IMR-90 (cell line): ENCODE measurements at regions not wholly inside any gene's neighbourhood (a gene's known extent, or its start where the extent isn't known, plus 50 kb on each side); places are given as distances from the start of the nearest gene placed in this dataset.

Source experiments
- ATAC-seq: fragments of 200-7000 bp; cut with Tn5 transposase; 2 replicates; pipeline ENCODE4 v1.9.1; 2020; ENCODE audit warnings: low read depth, mild to moderate bottlenecking, moderate library complexity
- BruUV-seq: library from RNA; stranded (reverse); fragments of 400-500 nt; replicated peaks from 2 replicates; lab custom pipeline; 2021; lab: Mats Ljungman, UMichigan
- CTCF ChIA-PET: fragments of 300-600 bp; formaldehyde crosslinking; extraction: SDS; loops from one replicate; lab custom pipeline; 2021; ENCODE audit warnings: antibody characterized with exemption; lab: Yijun Ruan, JAX
- POLR2A ChIA-PET: fragments of 300-600 bp; sonication (Branson Sonifier 250); formaldehyde crosslinking; loops from one replicate; lab custom pipeline; 2022; ENCODE audit warnings: antibody characterized with exemption; ENCODE audit not compliant: unreplicated experiment; lab: Charles Lee
- DNase-seq: peaks from one replicate; pipeline ENCODE4 v3.0.0; 2013
- H2AFZ ChIP-seq: replicated peaks from 2 replicates; pipeline ENCODE3; 2013; ENCODE audit warnings: low read length, mild to moderate bottlenecking; ENCODE audit not compliant: poor library complexity
- H2AK5ac ChIP-seq: 2 replicates; pipeline ENCODE4 v1.6.1; 2013; ENCODE audit warnings: low read depth, low read length, inconsistent platforms
- H2AK9ac ChIP-seq: replicated peaks from 2 replicates; pipeline ENCODE3; 2013; ENCODE audit warnings: mild to moderate bottlenecking, low read depth, low read length, moderate library complexity; ENCODE audit not compliant: poor library complexity
- H2BK120ac ChIP-seq: 2 replicates; pipeline ENCODE4 v1.6.1; 2013; ENCODE audit warnings: low read depth, low read length, inconsistent platforms
- H2BK15ac ChIP-seq: 3 replicates; pipeline ENCODE4 v1.6.1; 2013; ENCODE audit warnings: low read depth, low read length, inconsistent platforms
- H2BK20ac ChIP-seq: 2 replicates; pipeline ENCODE4 v1.6.1; 2013; ENCODE audit warnings: low read depth, mild to moderate bottlenecking, inconsistent platforms, low read length, moderate library complexity
- H2BK5ac ChIP-seq: 2 replicates; pipeline ENCODE4 v1.6.1; 2013; ENCODE audit warnings: mild to moderate bottlenecking, low read depth, low read length, inconsistent platforms; ENCODE audit not compliant: poor library complexity, severe bottlenecking
- H3K14ac ChIP-seq: replicated peaks from 2 replicates; pipeline ENCODE4 v1.6.1; 2013; ENCODE audit warnings: low read depth, low read length, inconsistent platforms
- H3K18ac ChIP-seq: 2 replicates; pipeline ENCODE4 v1.6.1; 2013; ENCODE audit warnings: low read depth, low read length, control low read depth
- H3K23ac ChIP-seq: 2 replicates; pipeline ENCODE4 v1.6.1; 2013; ENCODE audit warnings: low read depth, low read length, inconsistent platforms
- H3K27ac ChIP-seq: 2 replicates; pipeline ENCODE4 v1.5.1; 2013; ENCODE audit warnings: mild to moderate bottlenecking, control low read depth, low read length; ENCODE audit not compliant: insufficient read depth
- H3K27me3 ChIP-seq: 2 replicates; pipeline ENCODE4 v1.6.1; 2013; ENCODE audit warnings: low read length; ENCODE audit not compliant: control insufficient read depth, insufficient read depth
- H3K36me3 ChIP-seq: 2 replicates; pipeline ENCODE4 v1.6.1; 2013; ENCODE audit warnings: low read length, mixed read lengths; ENCODE audit not compliant: control insufficient read depth, insufficient read depth
- H3K4ac ChIP-seq: 2 replicates; pipeline ENCODE4 v1.6.1; 2013; ENCODE audit warnings: low read depth, low read length, inconsistent platforms
- H3K4me1 ChIP-seq: 2 replicates; pipeline ENCODE4 v1.6.1; 2013; ENCODE audit warnings: low read length, mixed read lengths; ENCODE audit not compliant: control insufficient read depth, insufficient read depth
- H3K4me2 ChIP-seq: 2 replicates; pipeline ENCODE4 v1.6.1; 2013; ENCODE audit warnings: low read depth, mild to moderate bottlenecking, control low read depth, low read length, moderate library complexity
- H3K4me3 ChIP-seq: 2 replicates; pipeline ENCODE4 v1.5.1; 2013; ENCODE audit warnings: low read depth, mild to moderate bottlenecking, control low read depth, low read length, moderate library complexity; ENCODE audit not compliant: insufficient read depth
- H3K56ac ChIP-seq: 2 replicates; pipeline ENCODE4 v1.6.1; 2013; ENCODE audit warnings: low read length, inconsistent platforms; ENCODE audit not compliant: insufficient read depth; ENCODE audit errors: extremely low read depth
- H3K79me1 ChIP-seq, 2 experiments: 2 replicates each; pipeline ENCODE4 v1.6.1; 2013; ENCODE audit warnings: low read length in 2 of 2, inconsistent platforms in 1 of 2, low read depth in 1 of 2
- H3K9ac ChIP-seq: 2 replicates; pipeline ENCODE4 v1.6.1; 2013; ENCODE audit warnings: low read depth, low read length, control low read depth
- H3K9me1 ChIP-seq: 2 replicates; pipeline ENCODE4 v1.6.1; 2013; ENCODE audit warnings: low read length, inconsistent platforms; ENCODE audit not compliant: insufficient read depth
- H3K9me3 ChIP-seq: 2 replicates; pipeline ENCODE4 v1.6.1; 2013; ENCODE audit warnings: low read length; ENCODE audit not compliant: control insufficient read depth, insufficient read depth
- H4K20me1 ChIP-seq: 2 replicates; pipeline ENCODE4 v1.6.1; 2013; ENCODE audit warnings: low read length, inconsistent platforms; ENCODE audit not compliant: insufficient read depth
- H4K5ac ChIP-seq: 2 replicates; pipeline ENCODE4 v1.6.1; 2013; ENCODE audit warnings: mild to moderate bottlenecking, low read depth, low read length, control low read depth
- H4K8ac ChIP-seq, 2 experiments: 2 replicates each; pipeline ENCODE4 v1.6.1; 2013; ENCODE audit warnings: low read depth in 2 of 2, low read length in 2 of 2, control low read depth in 1 of 2, inconsistent platforms in 1 of 2
- H4K91ac ChIP-seq: 2 replicates; pipeline ENCODE4 v1.6.1; 2013; ENCODE audit warnings: low read depth, low read length, inconsistent platforms; ENCODE audit not compliant: insufficient read depth
- BHLHE40 ChIP-seq: fragments of 150-350 bp; IDR thresholded peaks from 2 replicates; pipeline ENCODE4 v1.6.1; 2016; ENCODE audit warnings: mild to moderate bottlenecking, low read depth, low read length
- MAFK ChIP-seq: IDR thresholded peaks from 2 replicates; pipeline ENCODE4 v1.6.1; 2012; ENCODE audit warnings: low read depth, low read length, improper control_type of control experiment
- MAZ ChIP-seq: IDR thresholded peaks from 2 replicates; pipeline ENCODE4 v1.6.1; 2012; ENCODE audit warnings: low read depth, mild to moderate bottlenecking, low read length, improper control_type of control experiment, moderate library complexity, borderline replicate concordance
- MXI1 ChIP-seq: IDR thresholded peaks from 2 replicates; pipeline ENCODE4 v1.6.1; 2012; ENCODE audit warnings: low read depth, mild to moderate bottlenecking, low read length, moderate library complexity, borderline replicate concordance
- NFE2L2 ChIP-seq: fragments of 150-350 bp; IDR thresholded peaks from 2 replicates; pipeline ENCODE4 v1.6.1; 2016; ENCODE audit warnings: low read depth, mild to moderate bottlenecking, low read length
- POLR2A ChIP-seq: IDR thresholded peaks from 2 replicates; pipeline ENCODE4 v1.6.1; 2012; ENCODE audit warnings: mild to moderate bottlenecking, low read depth, low read length
- RAD21 ChIP-seq: IDR thresholded peaks from 2 replicates; pipeline ENCODE4 v1.6.1; 2012; ENCODE audit warnings: low read length, improper control_type of control experiment
- RCOR1 ChIP-seq: IDR thresholded peaks from 2 replicates; pipeline ENCODE4 v1.6.1; 2012; ENCODE audit warnings: mild to moderate bottlenecking, low read length, improper control_type of control experiment; ENCODE audit not compliant: insufficient replicate concordance
- RFX5 ChIP-seq: IDR thresholded peaks from 2 replicates; pipeline ENCODE4 v1.8.0; 2012; ENCODE audit warnings: low read depth, mild to moderate bottlenecking, low read length, moderate library complexity
- WGBS, 2 experiments: methylation state at CpG; one replicate each; pipeline versions ENCODE4 v1.1.5 to v1.1.7; 2013; ENCODE audit warnings: missing lambda C conversion rate in 2 of 2; ENCODE audit not compliant: insufficient read length in 1 of 2; ENCODE audit errors: extremely low coverage in 2 of 2; 5-methylcytosine and 5-hydroxymethylcytosine counted together
- dilution Hi-C: fragments of 300-500 bp; cut with HindIII; formaldehyde crosslinking; loops from one replicate; pipeline ENCODE4 v1.14.3; 2018; ENCODE audit warnings: low sequenced_read_pairs; ENCODE audit not compliant: unreplicated experiment
- in situ Hi-C: fragments of 300-500 bp; cut with MboI; formaldehyde crosslinking; loops from 3 replicates; pipeline ENCODE4 v1.14.3; 2019; ENCODE audit warnings: low sequenced_read_pairs, inconsistent platforms, mixed read lengths
- intact Hi-C: fragments of 100-400 bp; cut with micrococcal nuclease; formaldehyde crosslinking; loops from 2 replicates; pipeline ENCODE4 v1.10.0; 2022
- TF ChIP-seq, protein P1 (sequence below): fragments of 150-350 bp; IDR thresholded peaks from 2 replicates; pipeline ENCODE4 v1.6.1; 2017; ENCODE audit warnings: mild to moderate bottlenecking, antibody characterized with exemption, low read length, low read depth
- TF ChIP-seq, protein P2 (sequence below): conservative IDR thresholded peaks from 2 replicates; pipeline ENCODE4 v1.5.1; 2012; ENCODE audit warnings: mild to moderate bottlenecking, low read depth, low read length, improper control_type of control experiment

DNA sequence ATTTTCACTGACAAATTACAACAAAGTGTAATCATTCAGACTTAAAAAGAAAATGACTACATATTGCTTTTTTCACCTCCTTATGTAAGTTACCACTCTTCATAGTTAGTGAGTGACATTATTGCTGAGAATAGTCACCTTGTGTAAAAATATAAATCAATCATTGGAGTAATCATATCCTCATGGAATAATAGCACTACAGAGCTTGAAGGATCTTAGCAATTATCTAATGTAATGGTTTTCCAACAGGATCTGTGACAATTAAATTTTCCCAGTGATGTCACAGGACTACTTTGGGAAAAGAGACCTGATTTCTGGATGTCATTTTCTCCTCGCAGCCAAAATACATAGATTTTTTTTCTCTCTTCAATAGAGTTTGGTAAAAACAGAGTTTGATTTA lies 833.0 kb upstream of the PCDH9 start:
- Histone ChIP-seq H3K56ac (no peak overlapping the region), H2AK9ac (no peak overlapping the region), H4K5ac (no peak overlapping the region), H2BK15ac (no peak overlapping the region), H2BK5ac (no peak overlapping the region), H3K79me1 (no peaks in the 10 kb centered on the region), H4K20me1 (no peaks in the 10 kb centered on the region), H3K27ac (no peak overlapping the region), H3K4ac (no peak overlapping the region), H3K4me2 (no peak overlapping the region), H3K14ac (no peak overlapping the region), H3K9me3 (peaks cover 5% of the 10 kb centered on the region; the same call in 1 of the 2 replicates), H3K9me1 (no peaks in the 10 kb centered on the region), H3K36me3 (no peaks in the 10 kb centered on the region), H3K4me1 (no peaks in the 10 kb centered on the region), H2BK120ac (no peak overlapping the region), H2AK5ac (no peak overlapping the region), H4K8ac (no peak overlapping the region), H4K91ac (no peak overlapping the region), H2AFZ (no peak overlapping the region), H3K18ac (no peak overlapping the region), H2BK20ac (no peak overlapping the region), H3K9ac (no peak overlapping the region), H3K23ac (no peak overlapping the region), H3K4me3 (no peak overlapping the region), H3K27me3 (no peaks in the 10 kb centered on the region)
- ChIA-PET CTCF (no interaction called here), POLR2A (no interaction called here)
- ATAC-seq (no peak), DNase-seq (no peak)
- in situ Hi-C loops (no loop called here), dilution Hi-C loops (no loop called here), intact Hi-C loops (no loop called here)
- WGBS, 2 experiments, result no CpG with 5 or more reads among the region's 1 CpG
- no TSS peak for BruUV-seq
- TF ChIP-seq BHLHE40 (no peak), MAZ (no peak), RFX5 (no peak), MAFK (no peak), NFE2L2 (no peak), RCOR1 (no peak), POLR2A (no peak), RAD21 (no peak), MXI1 (no peak)
- TF ChIP-seq, protein P1, sequence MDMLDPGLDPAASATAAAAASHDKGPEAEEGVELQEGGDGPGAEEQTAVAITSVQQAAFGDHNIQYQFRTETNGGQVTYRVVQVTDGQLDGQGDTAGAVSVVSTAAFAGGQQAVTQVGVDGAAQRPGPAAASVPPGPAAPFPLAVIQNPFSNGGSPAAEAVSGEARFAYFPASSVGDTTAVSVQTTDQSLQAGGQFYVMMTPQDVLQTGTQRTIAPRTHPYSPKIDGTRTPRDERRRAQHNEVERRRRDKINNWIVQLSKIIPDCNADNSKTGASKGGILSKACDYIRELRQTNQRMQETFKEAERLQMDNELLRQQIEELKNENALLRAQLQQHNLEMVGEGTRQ, result no peak
- TF ChIP-seq, protein P2, sequence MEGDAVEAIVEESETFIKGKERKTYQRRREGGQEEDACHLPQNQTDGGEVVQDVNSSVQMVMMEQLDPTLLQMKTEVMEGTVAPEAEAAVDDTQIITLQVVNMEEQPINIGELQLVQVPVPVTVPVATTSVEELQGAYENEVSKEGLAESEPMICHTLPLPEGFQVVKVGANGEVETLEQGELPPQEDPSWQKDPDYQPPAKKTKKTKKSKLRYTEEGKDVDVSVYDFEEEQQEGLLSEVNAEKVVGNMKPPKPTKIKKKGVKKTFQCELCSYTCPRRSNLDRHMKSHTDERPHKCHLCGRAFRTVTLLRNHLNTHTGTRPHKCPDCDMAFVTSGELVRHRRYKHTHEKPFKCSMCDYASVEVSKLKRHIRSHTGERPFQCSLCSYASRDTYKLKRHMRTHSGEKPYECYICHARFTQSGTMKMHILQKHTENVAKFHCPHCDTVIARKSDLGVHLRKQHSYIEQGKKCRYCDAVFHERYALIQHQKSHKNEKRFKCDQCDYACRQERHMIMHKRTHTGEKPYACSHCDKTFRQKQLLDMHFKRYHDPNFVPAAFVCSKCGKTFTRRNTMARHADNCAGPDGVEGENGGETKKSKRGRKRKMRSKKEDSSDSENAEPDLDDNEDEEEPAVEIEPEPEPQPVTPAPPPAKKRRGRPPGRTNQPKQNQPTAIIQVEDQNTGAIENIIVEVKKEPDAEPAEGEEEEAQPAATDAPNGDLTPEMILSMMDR, result no peak
